IMR-90 (cell line): ENCODE measurements at regions not wholly inside any gene's neighbourhood (a gene's known extent, or its start where the extent isn't known, plus 50 kb on each side); places are given as distances from the start of the nearest gene placed in this dataset.
"Not testable (repeated sequence)": the region's sequence is repeated elsewhere in the genome, so short reads cannot be mapped to it uniquely, and the experiment has no call there.

Source experiments
- ATAC-seq: fragments of 200-7000 bp; cut with Tn5 transposase; 2 replicates; pipeline ENCODE4 v1.9.1; 2020; ENCODE audit warnings: low read depth, mild to moderate bottlenecking, moderate library complexity
- BruUV-seq: library from RNA; stranded (reverse); fragments of 400-500 nt; replicated peaks from 2 replicates; lab custom pipeline; 2021; lab: Mats Ljungman, UMichigan
- CTCF ChIA-PET: fragments of 300-600 bp; formaldehyde crosslinking; extraction: SDS; loops from one replicate; lab custom pipeline; 2021; ENCODE audit warnings: antibody characterized with exemption; lab: Yijun Ruan, JAX
- POLR2A ChIA-PET: fragments of 300-600 bp; sonication (Branson Sonifier 250); formaldehyde crosslinking; loops from one replicate; lab custom pipeline; 2022; ENCODE audit warnings: antibody characterized with exemption; ENCODE audit not compliant: unreplicated experiment; lab: Charles Lee
- DNase-seq: peaks from one replicate; pipeline ENCODE4 v3.0.0; 2013
- H2AFZ ChIP-seq: replicated peaks from 2 replicates; pipeline ENCODE3; 2013; ENCODE audit warnings: low read length, mild to moderate bottlenecking; ENCODE audit not compliant: poor library complexity
- H2AK5ac ChIP-seq: 2 replicates; pipeline ENCODE4 v1.6.1; 2013; ENCODE audit warnings: low read depth, low read length, inconsistent platforms
- H2AK9ac ChIP-seq: replicated peaks from 2 replicates; pipeline ENCODE3; 2013; ENCODE audit warnings: mild to moderate bottlenecking, low read depth, low read length, moderate library complexity; ENCODE audit not compliant: poor library complexity
- H2BK120ac ChIP-seq: 2 replicates; pipeline ENCODE4 v1.6.1; 2013; ENCODE audit warnings: low read depth, low read length, inconsistent platforms
- H2BK15ac ChIP-seq: 3 replicates; pipeline ENCODE4 v1.6.1; 2013; ENCODE audit warnings: low read depth, low read length, inconsistent platforms
- H2BK20ac ChIP-seq: 2 replicates; pipeline ENCODE4 v1.6.1; 2013; ENCODE audit warnings: low read depth, mild to moderate bottlenecking, inconsistent platforms, low read length, moderate library complexity
- H2BK5ac ChIP-seq: 2 replicates; pipeline ENCODE4 v1.6.1; 2013; ENCODE audit warnings: mild to moderate bottlenecking, low read depth, low read length, inconsistent platforms; ENCODE audit not compliant: poor library complexity, severe bottlenecking
- H3K14ac ChIP-seq: replicated peaks from 2 replicates; pipeline ENCODE4 v1.6.1; 2013; ENCODE audit warnings: low read depth, low read length, inconsistent platforms
- H3K18ac ChIP-seq: 2 replicates; pipeline ENCODE4 v1.6.1; 2013; ENCODE audit warnings: low read depth, low read length, control low read depth
- H3K23ac ChIP-seq: 2 replicates; pipeline ENCODE4 v1.6.1; 2013; ENCODE audit warnings: low read depth, low read length, inconsistent platforms
- H3K27ac ChIP-seq: 2 replicates; pipeline ENCODE4 v1.5.1; 2013; ENCODE audit warnings: mild to moderate bottlenecking, control low read depth, low read length; ENCODE audit not compliant: insufficient read depth
- H3K27me3 ChIP-seq: 2 replicates; pipeline ENCODE4 v1.6.1; 2013; ENCODE audit warnings: low read length; ENCODE audit not compliant: control insufficient read depth, insufficient read depth
- H3K36me3 ChIP-seq: 2 replicates; pipeline ENCODE4 v1.6.1; 2013; ENCODE audit warnings: low read length, mixed read lengths; ENCODE audit not compliant: control insufficient read depth, insufficient read depth
- H3K4ac ChIP-seq: 2 replicates; pipeline ENCODE4 v1.6.1; 2013; ENCODE audit warnings: low read depth, low read length, inconsistent platforms
- H3K4me1 ChIP-seq: 2 replicates; pipeline ENCODE4 v1.6.1; 2013; ENCODE audit warnings: low read length, mixed read lengths; ENCODE audit not compliant: control insufficient read depth, insufficient read depth
- H3K4me2 ChIP-seq: 2 replicates; pipeline ENCODE4 v1.6.1; 2013; ENCODE audit warnings: low read depth, mild to moderate bottlenecking, control low read depth, low read length, moderate library complexity
- H3K4me3 ChIP-seq: 2 replicates; pipeline ENCODE4 v1.5.1; 2013; ENCODE audit warnings: low read depth, mild to moderate bottlenecking, control low read depth, low read length, moderate library complexity; ENCODE audit not compliant: insufficient read depth
- H3K56ac ChIP-seq: 2 replicates; pipeline ENCODE4 v1.6.1; 2013; ENCODE audit warnings: low read length, inconsistent platforms; ENCODE audit not compliant: insufficient read depth; ENCODE audit errors: extremely low read depth
- H3K79me1 ChIP-seq, 2 experiments: 2 replicates each; pipeline ENCODE4 v1.6.1; 2013; ENCODE audit warnings: low read length in 2 of 2, inconsistent platforms in 1 of 2, low read depth in 1 of 2
- H3K9ac ChIP-seq: 2 replicates; pipeline ENCODE4 v1.6.1; 2013; ENCODE audit warnings: low read depth, low read length, control low read depth
- H3K9me1 ChIP-seq: 2 replicates; pipeline ENCODE4 v1.6.1; 2013; ENCODE audit warnings: low read length, inconsistent platforms; ENCODE audit not compliant: insufficient read depth
- H3K9me3 ChIP-seq: 2 replicates; pipeline ENCODE4 v1.6.1; 2013; ENCODE audit warnings: low read length; ENCODE audit not compliant: control insufficient read depth, insufficient read depth
- H4K20me1 ChIP-seq: 2 replicates; pipeline ENCODE4 v1.6.1; 2013; ENCODE audit warnings: low read length, inconsistent platforms; ENCODE audit not compliant: insufficient read depth
- H4K5ac ChIP-seq: 2 replicates; pipeline ENCODE4 v1.6.1; 2013; ENCODE audit warnings: mild to moderate bottlenecking, low read depth, low read length, control low read depth
- H4K8ac ChIP-seq, 2 experiments: 2 replicates each; pipeline ENCODE4 v1.6.1; 2013; ENCODE audit warnings: low read depth in 2 of 2, low read length in 2 of 2, control low read depth in 1 of 2, inconsistent platforms in 1 of 2
- H4K91ac ChIP-seq: 2 replicates; pipeline ENCODE4 v1.6.1; 2013; ENCODE audit warnings: low read depth, low read length, inconsistent platforms; ENCODE audit not compliant: insufficient read depth
- WGBS, 2 experiments: methylation state at CpG; one replicate each; pipeline versions ENCODE4 v1.1.5 to v1.1.7; 2013; ENCODE audit warnings: missing lambda C conversion rate in 2 of 2; ENCODE audit not compliant: insufficient read length in 1 of 2; ENCODE audit errors: extremely low coverage in 2 of 2; 5-methylcytosine and 5-hydroxymethylcytosine counted together
- dilution Hi-C: fragments of 300-500 bp; cut with HindIII; formaldehyde crosslinking; loops from one replicate; pipeline ENCODE4 v1.14.3; 2018; ENCODE audit warnings: low sequenced_read_pairs; ENCODE audit not compliant: unreplicated experiment
- in situ Hi-C: fragments of 300-500 bp; cut with MboI; formaldehyde crosslinking; loops from 3 replicates; pipeline ENCODE4 v1.14.3; 2019; ENCODE audit warnings: low sequenced_read_pairs, inconsistent platforms, mixed read lengths
- intact Hi-C: fragments of 100-400 bp; cut with micrococcal nuclease; formaldehyde crosslinking; loops from 2 replicates; pipeline ENCODE4 v1.10.0; 2022

- H3K14ac ChIP-seq, H3K27ac ChIP-seq, H4K91ac ChIP-seq, H4K8ac ChIP-seq, H2BK120ac ChIP-seq, H3K27me3 ChIP-seq, CTCF ChIA-PET, H3K23ac ChIP-seq, H3K9me1 ChIP-seq, dilution Hi-C loops, DNase-seq, H3K79me1 ChIP-seq, H4K5ac ChIP-seq, intact Hi-C loops, in situ Hi-C loops, BruUV-seq, H2AK5ac ChIP-seq, H4K20me1 ChIP-seq, H3K56ac ChIP-seq, H3K4me3 ChIP-seq, H2AK9ac ChIP-seq, H3K9me3 ChIP-seq, ATAC-seq, H2BK15ac ChIP-seq, H2AFZ ChIP-seq, POLR2A ChIA-PET, H3K18ac ChIP-seq, H3K4me2 ChIP-seq, H2BK5ac ChIP-seq, H3K4ac ChIP-seq, H3K4me1 ChIP-seq, H2BK20ac ChIP-seq, H3K9ac ChIP-seq, H3K36me3 ChIP-seq: not testable (repeated sequence)
- WGBS, 2 experiments: 29% methylated on average over 1 of the region's 7 CpGs; no CpG with 5 or more reads in 1 of the 2 experiments
Measured at GRCh38 chr4:66462890-66463289, 792.6 kb upstream of the EPHA5 start.
